HepG2 (cell line): ENCODE measurements at regions not wholly inside any gene's neighbourhood (a gene's known extent, or its start where the extent isn't known, plus 50 kb on each side); places are given as distances from the start of the nearest gene placed in this dataset.

Source experiments
- ARNTL ChIP-seq: sonication (generic); formaldehyde crosslinking; IDR thresholded peaks from 2 replicates; pipeline ENCODE4 v1.4.0; 2020; ENCODE audit warnings: mild to moderate bottlenecking, missing genetic modification reagents
- CTCF ChIP-seq: sonication (generic); formaldehyde crosslinking; IDR thresholded peaks from 2 replicates; pipeline ENCODE4 v1.5.0; 2020; ENCODE audit warnings: mild to moderate bottlenecking, missing genetic modification reagents, moderate library complexity
- KAT7 ChIP-seq: IDR thresholded peaks from 2 replicates; pipeline ENCODE4 v1.6.1; 2018; ENCODE audit warnings: borderline replicate concordance, missing compliant biosample characterization
- MYC ChIP-seq: sonication (generic); formaldehyde crosslinking; IDR thresholded peaks from 2 replicates; pipeline ENCODE4 v1.9.0; 2021; ENCODE audit warnings: missing genetic modification reagents, borderline replicate concordance
- PHF8 ChIP-seq: sonication (generic); formaldehyde crosslinking; IDR thresholded peaks from 2 replicates; pipeline ENCODE4 v1.5.0; 2020; ENCODE audit warnings: missing genetic modification reagents
- RXRA ChIP-seq: sonication (generic); formaldehyde crosslinking; IDR thresholded peaks from 2 replicates; pipeline ENCODE4 v1.5.1; 2020; ENCODE audit warnings: missing genetic modification reagents
- TBP ChIP-seq: sonication (generic); formaldehyde crosslinking; IDR thresholded peaks from 2 replicates; pipeline ENCODE4 v1.5.0; 2020; ENCODE audit warnings: missing genetic modification reagents
- ZNF430 ChIP-seq: sonication (generic); formaldehyde crosslinking; IDR thresholded peaks from 2 replicates; pipeline ENCODE4 v1.9.0; 2021; ENCODE audit warnings: mild to moderate bottlenecking, missing genetic modification reagents
- TF ChIP-seq, protein P1 (sequence below): IDR thresholded peaks from 2 replicates; pipeline ENCODE4 v1.6.1; 2016

DNA sequence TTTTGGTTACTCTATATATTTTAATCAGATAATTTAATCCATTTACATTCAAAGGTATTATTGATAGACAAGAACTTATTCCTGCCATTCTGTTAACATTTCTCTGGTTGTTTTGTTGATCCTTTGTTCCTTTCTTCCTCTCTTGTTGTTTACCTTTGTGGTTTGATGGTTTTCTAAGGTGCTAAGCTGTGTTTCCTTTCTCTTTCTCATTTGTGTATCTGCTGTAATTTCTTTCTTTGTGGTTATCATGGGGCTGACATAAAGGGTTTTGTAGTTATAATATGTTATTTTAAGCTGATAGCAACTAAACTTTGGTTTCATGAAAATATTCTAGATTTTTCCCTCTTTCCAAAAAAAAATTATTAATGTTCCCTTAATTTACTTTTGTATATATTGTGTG lies 179.2 kb downstream of the NDUFA10 start:
- TF ChIP-seq ARNTL (CRISPR knock-in tag), result no peak
- no peak for TF ChIP-seq MYC (CRISPR knock-in tag)
- no peak for TF ChIP-seq PHF8 (CRISPR knock-in tag)
- TF ChIP-seq, protein P1, sequence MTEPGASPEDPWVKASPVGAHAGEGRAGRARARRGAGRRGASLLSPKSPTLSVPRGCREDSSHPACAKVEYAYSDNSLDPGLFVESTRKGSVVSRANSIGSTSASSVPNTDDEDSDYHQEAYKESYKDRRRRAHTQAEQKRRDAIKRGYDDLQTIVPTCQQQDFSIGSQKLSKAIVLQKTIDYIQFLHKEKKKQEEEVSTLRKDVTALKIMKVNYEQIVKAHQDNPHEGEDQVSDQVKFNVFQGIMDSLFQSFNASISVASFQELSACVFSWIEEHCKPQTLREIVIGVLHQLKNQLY (CRISPR knock-in tag), result no peak
- TF ChIP-seq CTCF (CRISPR knock-in tag), result no peak
- no peak for TF ChIP-seq TBP (CRISPR knock-in tag)
- no peak for TF ChIP-seq RXRA (CRISPR knock-in tag)
- no peak for TF ChIP-seq ZNF430 (CRISPR knock-in tag)
- TF ChIP-seq KAT7 (CRISPR knock-in tag), result no peak
